Uterus (tissue), 3 donors: ENCODE measurements at regions not wholly inside any gene's neighbourhood (a gene's known extent, or its start where the extent isn't known, plus 50 kb on each side); places are given as distances from the start of the nearest gene placed in this dataset.
"Not testable (repeated sequence)": the region's sequence is repeated elsewhere in the genome, so short reads cannot be mapped to it uniquely, and the experiment has no call there.

Experiments used
- DNase-seq, 2 donors: peaks; one replicate each; pipeline ENCODE4 v3.0.0-alpha.2; 2019 to 2020
- H3K27ac ChIP-seq, 2 donors: fragments of 200-600 bp; sonication (generic); 1 replicate in 1 of 2; 2 replicates in 1 of 2; pipeline ENCODE4 v1.5.1; 2016 to 2018
- H3K27me3 ChIP-seq, 2 donors: fragments of 200-600 bp; sonication (generic); one replicate each; pipeline ENCODE4 v1.5.1; 2018 to 2019; ENCODE audit warnings: control low read depth in 1 of 2
- H3K36me3 ChIP-seq, 2 donors: fragments of 200-600 bp; sonication (generic); one replicate each; pipeline ENCODE4 v1.5.1; 2019; ENCODE audit warnings: control low read depth in 1 of 2
- H3K4me1 ChIP-seq, 2 donors: fragments of 200-600 bp; sonication (generic); one replicate each; pipeline ENCODE4 v1.5.1; 2018 to 2019; ENCODE audit warnings: control low read depth in 1 of 2
- H3K4me3 ChIP-seq, 2 donors: fragments of 200-600 bp; sonication (generic); 1 replicate in 1 of 2; 2 replicates in 1 of 2; pipeline ENCODE4 v1.5.1; 2018 to 2019; ENCODE audit warnings: mild to moderate bottlenecking in 1 of 2
- H3K9me3 ChIP-seq, 2 donors: fragments of 200-600 bp; sonication (generic); one replicate each; pipeline ENCODE4 v1.5.1; 2019; ENCODE audit warnings: control low read depth in 1 of 2
- POLR2A ChIP-seq, 2 donors: fragments of 450-650 bp; IDR thresholded peaks; one replicate each; pipeline ENCODE4 v1.6.1; 2016; ENCODE audit warnings: antibody characterized with exemption in 2 of 2, mild to moderate bottlenecking in 1 of 2, moderate library complexity in 1 of 2
- intact Hi-C: fragments of 100-400 bp; cut with DNase I; formaldehyde crosslinking; loops from one replicate; pipeline ENCODE4 v1.15.1; 2023; ENCODE audit warnings: low total_unique reads
- TF ChIP-seq, protein P1 (sequence below), 4 experiments: fragments of 200-600 bp in 2 of 4; fragments of 450-650 bp in 2 of 4; sonication (generic) in 2 of 4; IDR thresholded peaks; one replicate each; pipeline ENCODE4 v1.5.1; 2016 to 2019; ENCODE audit warnings: antibody characterized with exemption in 4 of 4, mild to moderate bottlenecking in 2 of 4, moderate library complexity in 1 of 4
- donor health status: DM: yes; HTN: yes; CAD: no.

DNA sequence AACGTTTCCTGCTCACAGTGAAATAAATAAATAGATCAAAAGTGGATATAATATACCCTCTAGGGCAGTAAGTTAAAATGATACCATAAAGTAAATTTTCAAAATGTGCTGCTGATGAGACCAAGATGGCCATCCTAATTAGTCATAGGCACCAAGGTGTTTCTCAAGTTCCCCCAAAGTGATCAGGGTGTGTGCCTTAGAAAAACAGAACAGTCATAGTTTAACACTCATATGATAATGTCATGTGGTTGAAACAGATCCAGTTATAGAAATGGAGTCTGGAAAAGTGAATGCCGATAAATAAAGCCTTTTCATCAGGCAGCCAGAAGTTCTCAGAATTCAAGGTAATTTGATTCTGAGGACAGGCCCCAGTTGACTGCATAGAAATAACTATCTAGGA is 161.5 kb upstream of the CDKN2B start:
- no peaks in the 10 kb centered on the region for H3K9me3 ChIP-seq
- H3K4me1 ChIP-seq = no peaks in the 10 kb centered on the region
- intact Hi-C loops = no loop called here
- H3K27me3 ChIP-seq = no peaks in the 10 kb centered on the region
- TF ChIP-seq POLR2A (IDR thresholded peaks at IDR 0.05) = no peak
- TF ChIP-seq, protein P1, sequence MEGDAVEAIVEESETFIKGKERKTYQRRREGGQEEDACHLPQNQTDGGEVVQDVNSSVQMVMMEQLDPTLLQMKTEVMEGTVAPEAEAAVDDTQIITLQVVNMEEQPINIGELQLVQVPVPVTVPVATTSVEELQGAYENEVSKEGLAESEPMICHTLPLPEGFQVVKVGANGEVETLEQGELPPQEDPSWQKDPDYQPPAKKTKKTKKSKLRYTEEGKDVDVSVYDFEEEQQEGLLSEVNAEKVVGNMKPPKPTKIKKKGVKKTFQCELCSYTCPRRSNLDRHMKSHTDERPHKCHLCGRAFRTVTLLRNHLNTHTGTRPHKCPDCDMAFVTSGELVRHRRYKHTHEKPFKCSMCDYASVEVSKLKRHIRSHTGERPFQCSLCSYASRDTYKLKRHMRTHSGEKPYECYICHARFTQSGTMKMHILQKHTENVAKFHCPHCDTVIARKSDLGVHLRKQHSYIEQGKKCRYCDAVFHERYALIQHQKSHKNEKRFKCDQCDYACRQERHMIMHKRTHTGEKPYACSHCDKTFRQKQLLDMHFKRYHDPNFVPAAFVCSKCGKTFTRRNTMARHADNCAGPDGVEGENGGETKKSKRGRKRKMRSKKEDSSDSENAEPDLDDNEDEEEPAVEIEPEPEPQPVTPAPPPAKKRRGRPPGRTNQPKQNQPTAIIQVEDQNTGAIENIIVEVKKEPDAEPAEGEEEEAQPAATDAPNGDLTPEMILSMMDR (IDR thresholded peaks at IDR 0.05) = no peak
- H3K36me3 ChIP-seq = no peaks in the 10 kb centered on the region
- H3K4me3 ChIP-seq = no peak overlapping the region
- H3K27ac ChIP-seq = no peak overlapping the region
- no peak for DNase-seq

GRCh38 chr9:22170990-22171670 is 162.0 kb upstream of the CDKN2B start:
- Histone ChIP-seq H3K4me1 (no peaks in the 10 kb centered on the region), H3K4me3 (no peak overlapping the region), H3K27me3 (no peaks in the 10 kb centered on the region), H3K9me3 (no peaks in the 10 kb centered on the region), H3K27ac (no peak overlapping the region), H3K36me3 (no peaks in the 10 kb centered on the region)
- TF ChIP-seq, protein P1 (IDR thresholded peaks at IDR 0.05) = no peak
- no peak for TF ChIP-seq POLR2A (IDR thresholded peaks at IDR 0.05)
- intact Hi-C loops = no loop called here
- DNase-seq = no peak

DNA sequence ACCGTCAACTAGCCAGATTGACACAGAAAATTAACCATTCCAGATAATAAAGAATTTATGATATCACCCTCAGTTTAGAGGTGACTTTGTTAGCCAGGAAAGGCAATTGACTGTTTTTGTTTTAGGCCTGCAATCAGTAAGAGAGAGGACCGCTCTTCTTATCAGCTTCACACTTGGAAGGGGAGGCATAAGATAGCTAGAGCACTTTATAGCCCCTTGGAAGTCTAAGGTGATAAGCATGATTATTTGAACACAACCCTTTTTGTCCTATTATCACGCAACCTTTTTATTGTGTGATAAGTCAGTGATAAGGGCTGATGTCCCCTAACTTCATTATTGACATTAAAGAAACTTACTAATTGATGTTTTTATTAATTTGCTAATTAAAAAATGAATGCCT is 162.6 kb upstream of the CDKN2B start:
- no peaks in the 10 kb centered on the region for H3K4me1 ChIP-seq
- no peak for DNase-seq
- H3K27me3 ChIP-seq = no peaks in the 10 kb centered on the region
- intact Hi-C loops = no loop called here
- TF ChIP-seq, protein P1 (IDR thresholded peaks at IDR 0.05) = no peak
- TF ChIP-seq POLR2A (IDR thresholded peaks at IDR 0.05) = no peak
- no peak overlapping the region for H3K27ac ChIP-seq
- H3K9me3 ChIP-seq = no peaks in the 10 kb centered on the region
- H3K36me3 ChIP-seq = no peaks in the 10 kb centered on the region
- no peak overlapping the region for H3K4me3 ChIP-seq

DNA sequence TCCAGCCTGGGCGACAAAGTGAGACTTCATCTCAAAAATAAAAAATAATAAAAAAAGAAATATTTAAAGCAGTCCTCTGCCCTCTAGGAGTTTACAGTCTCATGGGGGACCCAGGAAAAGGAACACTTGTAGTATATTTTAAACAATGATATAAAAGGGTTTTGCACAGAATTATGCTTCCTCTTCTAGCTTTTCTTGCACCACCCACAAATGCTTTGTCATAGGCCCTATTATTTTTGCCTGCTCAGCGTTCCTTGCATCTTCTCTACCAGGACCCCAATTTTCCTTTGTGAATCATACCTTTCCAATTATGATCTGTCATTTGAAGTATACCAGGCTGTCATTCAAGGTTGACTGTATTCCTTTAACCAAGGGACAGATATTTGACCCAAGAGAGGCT is 164.8 kb upstream of the CDKN2B start:
- Histone ChIP-seq H3K27ac (no peak overlapping the region), H3K27me3 (no peaks in the 10 kb centered on the region), H3K9me3 (no peaks in the 10 kb centered on the region), H3K4me3 (no peak overlapping the region), H3K36me3 (no peaks in the 10 kb centered on the region), H3K4me1 (no peaks in the 10 kb centered on the region)
- intact Hi-C loops = no loop called here
- no peak for DNase-seq
- TF ChIP-seq POLR2A (IDR thresholded peaks at IDR 0.05) = no peak
- TF ChIP-seq, protein P1 (IDR thresholded peaks at IDR 0.05) = no peak

DNA sequence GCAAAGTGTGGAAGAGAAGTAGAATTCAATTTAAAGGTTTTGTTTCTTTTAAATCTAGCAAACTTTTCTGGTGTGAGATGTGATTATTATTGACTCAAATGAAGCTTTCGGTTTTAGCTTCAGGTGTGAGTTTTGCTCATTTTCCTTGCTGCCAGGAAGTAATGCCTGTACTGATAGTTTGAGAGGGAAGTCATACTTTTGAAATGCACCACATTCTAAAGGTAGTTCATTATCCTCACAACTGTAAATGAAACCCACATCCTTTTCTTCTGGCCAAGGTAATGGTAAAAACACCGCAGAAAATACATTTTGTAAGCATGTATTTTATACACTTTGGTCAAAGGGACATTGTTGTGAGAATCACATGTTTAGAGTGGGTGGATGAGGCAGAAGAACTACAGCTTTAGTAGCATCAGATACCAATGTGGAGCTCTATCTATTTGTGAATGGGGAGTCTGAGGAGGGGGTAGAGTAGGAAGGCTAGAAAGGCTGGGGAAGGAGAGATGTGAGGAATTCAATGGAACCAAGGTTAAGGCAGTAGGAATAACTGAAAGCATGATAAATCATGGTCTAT is 167.0 kb upstream of the CDKN2B start:
- no peaks in the 10 kb centered on the region for H3K9me3 ChIP-seq
- TF ChIP-seq, protein P1 (IDR thresholded peaks at IDR 0.05) = no peak
- TF ChIP-seq POLR2A (IDR thresholded peaks at IDR 0.05) = no peak
- H3K36me3 ChIP-seq = no peaks in the 10 kb centered on the region
- H3K4me1 ChIP-seq = no peaks in the 10 kb centered on the region
- H3K27me3 ChIP-seq = no peaks in the 10 kb centered on the region
- no peak overlapping the region for H3K4me3 ChIP-seq
- H3K27ac ChIP-seq = no peak overlapping the region
- intact Hi-C loops = no loop called here
- DNase-seq = no peak

- DNase-seq, intact Hi-C loops, H3K4me3 ChIP-seq, H3K4me1 ChIP-seq, H3K36me3 ChIP-seq, H3K27me3 ChIP-seq, H3K9me3 ChIP-seq, H3K27ac ChIP-seq: not testable (repeated sequence)
These were observed 171.9 kb upstream of the CDKN2B start for GRCh38 chr9:22181021-22181420.
